ENCODE measurements at regions not wholly inside any gene's neighbourhood (a gene's known extent, or its start where the extent isn't known, plus 50 kb on each side); places are given as distances from the start of the nearest gene placed in this dataset.

GRCh38 chr4:187289371-187289770 lies 565.7 kb upstream of the FAT1 start:
- no peak for DNase-seq (ENCODE audit: low read depth in 4 of 4, low spot score in 3 of 4)

GRCh38 chr4:187294861-187295260 lies 571.2 kb upstream of the FAT1 start:
- no peak for DNase-seq (ENCODE audit: low read depth in 4 of 4, low spot score in 3 of 4)

GRCh38 chr4:187301923-187302322 lies 578.3 kb upstream of the FAT1 start:
- no peak for DNase-seq (ENCODE audit: low read depth in 4 of 4, low spot score in 3 of 4)

GRCh38 chr4:187302457-187303150 lies 578.9 kb upstream of the FAT1 start:
- DNase-seq (ENCODE audit: low read depth in 4 of 4, low spot score in 3 of 4), result peak in 2 of 4 donors; percentile 38 to 40

GRCh38 chr4:187304133-187304532 lies 580.5 kb upstream of the FAT1 start:
- no peak for DNase-seq (ENCODE audit: low read depth in 4 of 4, low spot score in 3 of 4)

- DNase-seq (ENCODE audit: low read depth in 4 of 4, low spot score in 3 of 4), result no peak
Observed at GRCh38 chr4:187307131-187307530, 583.5 kb upstream of the FAT1 start.

- no peak for DNase-seq (ENCODE audit: low read depth in 4 of 4, low spot score in 3 of 4)
Observed at GRCh38 chr4:187309456-187309855, 585.8 kb upstream of the FAT1 start.

GRCh38 chr4:187312299-187312698 lies 588.6 kb upstream of the FAT1 start:
- DNase-seq (ENCODE audit: low read depth in 4 of 4, low spot score in 3 of 4), result no peak

GRCh38 chr4:187317799-187318198 lies 594.1 kb upstream of the FAT1 start:
- no peak for DNase-seq (ENCODE audit: low read depth in 4 of 4, low spot score in 3 of 4)

GRCh38 chr4:187321711-187322110 lies 598.1 kb upstream of the FAT1 start:
- no peak for DNase-seq (ENCODE audit: low read depth in 4 of 4, low spot score in 3 of 4)

- no peak for DNase-seq (ENCODE audit: low read depth in 4 of 4, low spot score in 3 of 4)
Observed at GRCh38 chr4:187332141-187332540, 608.5 kb upstream of the FAT1 start.

- DNase-seq (ENCODE audit: low read depth in 4 of 4, low spot score in 3 of 4), result no peak
Observed at GRCh38 chr4:187333151-187333550, 609.5 kb upstream of the FAT1 start.

GRCh38 chr4:187335339-187335738 lies 611.7 kb upstream of the FAT1 start:
- DNase-seq (ENCODE audit: low read depth in 4 of 4, low spot score in 3 of 4), result no peak

GRCh38 chr4:187354740-187355139 lies 631.1 kb upstream of the FAT1 start:
- DNase-seq (ENCODE audit: low read depth in 4 of 4, low spot score in 3 of 4), result no peak

GRCh38 chr4:187357045-187357643 lies 633.5 kb upstream of the FAT1 start:
- no peak for DNase-seq (ENCODE audit: low read depth in 4 of 4, low spot score in 3 of 4)

GRCh38 chr4:187357821-187358220 lies 634.2 kb upstream of the FAT1 start:
- peak; percentile 23 to 68 (median 57) for DNase-seq (ENCODE audit: low read depth in 4 of 4, low spot score in 3 of 4)

- DNase-seq (ENCODE audit: low read depth in 4 of 4, low spot score in 3 of 4), result no peak
Observed at GRCh38 chr4:187362937-187363857, 632.4 kb upstream of the ZFP42 start.

- DNase-seq (ENCODE audit: low read depth in 4 of 4, low spot score in 3 of 4), result no peak
Observed at GRCh38 chr4:187364401-187364800, 631.2 kb upstream of the ZFP42 start.

GRCh38 chr4:187364851-187365250 lies 630.7 kb upstream of the ZFP42 start:
- no peak for DNase-seq (ENCODE audit: low read depth in 4 of 4, low spot score in 3 of 4)

- DNase-seq (ENCODE audit: low read depth in 4 of 4, low spot score in 3 of 4), result no peak
Observed at GRCh38 chr4:187366530-187366929, 629.0 kb upstream of the ZFP42 start.

GRCh38 chr4:187370918-187371317 lies 624.7 kb upstream of the ZFP42 start:
- DNase-seq (ENCODE audit: low read depth in 4 of 4, low spot score in 3 of 4), result no peak
